NCI-H510A treated with DMSO at 0.1 percent for 48 hours (cell line): ENCODE measurements at regions not wholly inside any gene's neighbourhood (a gene's known extent, or its start where the extent isn't known, plus 50 kb on each side); places are given as distances from the start of the nearest gene placed in this dataset.
"Not testable (repeated sequence)": the region's sequence is repeated elsewhere in the genome, so short reads cannot be mapped to it uniquely, and the experiment has no call there.

Source experiments
- DNase-seq: peaks from one replicate; lab custom pipeline; 2025; lab: John Stamatoyannopoulos, UW

DNA sequence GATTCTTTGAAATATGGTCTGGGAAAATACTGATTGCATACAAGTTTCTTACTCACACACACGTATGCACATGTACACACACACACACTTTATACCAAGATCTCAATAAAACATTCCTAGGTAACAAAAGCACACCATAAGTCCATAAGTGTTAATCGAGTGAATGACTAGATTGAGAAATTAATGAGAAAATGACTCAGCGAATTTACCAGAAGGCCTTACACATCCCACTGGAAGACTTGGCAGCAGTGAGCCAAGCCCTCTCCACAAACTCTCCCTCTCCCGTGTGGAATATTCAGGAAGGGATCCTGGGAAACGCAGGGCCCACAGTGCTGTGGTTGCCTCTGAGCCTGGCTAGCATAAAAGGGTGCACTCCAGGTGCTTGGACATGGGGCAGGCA is 227.2 kb downstream of the LY86 start:
- no peak for DNase-seq

GRCh38 chr6:6816716-6817115 is 228.2 kb downstream of the LY86 start:
- DNase-seq = no peak

GRCh38 chr6:6818078-6818639 is 229.6 kb downstream of the LY86 start:
- DNase-seq = no peak

DNA sequence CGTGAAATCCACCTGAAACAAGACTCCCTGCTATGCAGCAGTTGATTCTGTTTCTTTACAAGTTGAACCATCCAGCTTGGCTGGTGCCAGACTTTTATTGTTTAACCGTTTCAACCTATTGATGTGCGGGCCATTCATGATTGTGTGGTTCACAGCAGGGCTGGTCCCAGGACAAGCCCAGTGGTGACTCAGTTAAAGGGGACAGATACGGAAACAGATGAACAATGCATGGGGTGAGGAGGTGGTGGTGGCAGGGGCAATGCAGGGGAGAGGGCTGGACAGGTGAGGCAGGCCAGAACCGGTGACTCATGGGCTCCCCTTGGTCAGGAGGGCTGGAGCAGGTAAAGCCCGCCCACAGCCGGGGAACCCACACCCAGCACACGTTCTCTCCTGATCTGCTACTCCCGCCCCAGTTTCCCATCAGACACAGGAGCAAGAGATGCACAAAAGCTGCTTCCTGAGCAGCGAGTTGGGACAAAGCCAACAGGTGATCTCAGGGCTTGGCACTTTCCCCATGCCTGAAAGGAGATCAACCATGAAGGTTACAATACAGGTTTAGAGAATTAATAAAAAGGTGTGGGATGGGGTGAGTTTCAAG is 232.2 kb downstream of the LY86 start:
- DNase-seq = peak; percentile 66

DNA sequence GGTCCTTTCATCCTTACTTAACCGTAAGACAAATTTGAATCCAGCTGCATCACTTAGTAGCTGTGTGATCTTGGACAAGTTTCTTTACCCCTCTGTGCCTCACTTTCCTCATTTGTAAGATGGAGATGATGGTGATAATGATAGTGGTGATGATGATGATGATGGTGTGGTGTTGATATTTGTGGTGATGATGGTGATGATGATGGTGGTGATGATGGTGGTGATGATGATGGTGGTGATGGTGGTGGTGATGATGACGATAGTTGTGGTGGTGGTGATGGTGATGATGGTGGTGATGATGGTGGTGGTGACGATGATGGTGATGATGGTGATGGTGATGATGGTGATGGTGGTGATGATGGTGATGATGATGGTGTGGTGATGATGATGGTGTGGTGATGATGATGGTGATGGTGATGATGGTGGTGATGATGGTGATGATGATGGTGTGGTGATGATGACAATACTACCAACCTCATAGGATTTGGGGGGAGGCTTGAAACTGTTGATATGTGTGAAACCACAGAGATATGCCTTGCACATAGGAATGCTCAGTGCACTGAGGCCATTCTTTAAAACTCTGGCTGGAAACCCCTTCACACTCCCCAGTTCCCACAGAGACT is 233.2 kb downstream of the LY86 start:
- DNase-seq = no peak

GRCh38 chr6:6823030-6823429 is 234.5 kb downstream of the LY86 start:
- no peak for DNase-seq

DNA sequence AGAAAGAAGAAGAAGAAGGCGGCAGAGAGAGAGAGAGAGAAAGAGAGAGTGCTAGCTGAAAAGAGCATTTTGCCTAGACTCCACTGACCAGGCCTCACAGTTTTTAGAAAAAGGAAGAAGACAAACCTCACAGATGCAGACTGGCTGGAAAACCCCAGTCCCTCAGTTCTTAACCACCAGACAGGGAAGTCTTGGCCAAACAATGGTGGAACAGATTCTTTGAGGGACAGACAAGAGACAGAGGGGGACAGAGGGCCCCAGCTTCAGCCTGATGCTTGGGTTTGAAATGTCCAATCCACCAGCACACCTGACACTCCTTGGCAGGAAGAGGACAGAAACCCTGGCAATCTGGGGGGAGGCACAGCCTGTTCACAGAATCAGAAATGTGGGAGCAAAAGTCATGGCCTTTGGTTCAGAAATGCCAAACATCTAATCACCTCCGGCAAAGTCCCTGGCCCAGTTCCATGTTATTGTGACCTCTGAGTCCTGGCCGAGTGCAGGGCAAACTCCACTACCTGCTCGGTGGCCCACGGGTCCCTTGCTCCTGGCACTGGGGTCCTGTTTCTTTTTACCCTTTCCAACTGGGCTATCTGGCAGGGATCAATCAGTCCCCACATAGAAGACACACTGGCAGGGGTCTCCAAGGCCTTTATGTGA is 235.2 kb downstream of the LY86 start:
- DNase-seq = no peak

DNA sequence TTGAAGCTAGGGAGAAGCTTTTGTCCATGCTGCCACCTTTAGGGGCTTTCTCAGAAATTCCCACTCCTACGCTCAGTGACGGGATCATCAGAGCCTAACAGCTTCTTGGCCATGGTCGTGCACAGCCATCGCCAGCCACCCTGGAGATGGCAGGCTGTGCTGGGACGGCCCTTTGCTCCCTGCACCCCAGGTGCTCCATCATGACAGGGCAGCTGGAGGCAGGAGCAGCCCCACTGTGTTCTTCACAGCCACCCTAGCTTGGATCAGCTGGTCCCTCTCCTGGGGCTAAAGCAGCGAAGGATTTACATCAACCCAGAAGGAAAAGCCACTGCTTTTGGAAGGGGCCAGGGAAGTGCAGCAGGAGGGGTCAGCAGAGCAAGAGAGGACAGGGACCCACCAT is 235.9 kb downstream of the LY86 start:
- DNase-seq = no peak

DNA sequence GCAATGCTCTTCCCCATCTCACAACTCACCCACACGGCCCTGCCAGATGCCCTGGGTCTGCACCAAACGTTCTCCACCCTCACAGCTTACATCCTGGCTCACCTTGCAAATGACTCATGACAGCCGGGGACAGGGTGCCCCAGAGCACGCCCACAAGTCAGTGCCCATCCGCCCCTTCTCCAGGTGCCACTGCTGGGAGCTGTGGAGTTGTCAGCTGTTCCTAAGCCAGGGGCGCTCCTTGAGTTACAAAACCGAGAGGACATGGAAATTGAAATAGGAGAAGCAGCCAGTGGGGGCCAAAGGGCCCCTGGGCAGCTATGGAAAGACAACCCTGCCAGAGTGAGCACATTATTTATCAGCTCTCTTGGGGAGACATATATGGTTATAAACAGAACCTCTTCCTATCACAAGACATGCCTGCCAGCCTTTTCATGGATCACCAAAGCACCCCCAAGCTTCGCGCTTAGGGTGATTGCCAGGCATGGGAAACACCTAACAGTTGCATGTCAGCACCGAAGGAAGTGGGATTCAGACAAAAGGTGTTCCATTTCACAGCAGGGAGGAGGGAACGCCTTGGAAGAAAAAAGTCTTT is 236.8 kb downstream of the LY86 start:
- peak; percentile 71 for DNase-seq

GRCh38 chr6:6826095-6826901 is 237.8 kb downstream of the LY86 start:
- peak; percentile 62 for DNase-seq

DNA sequence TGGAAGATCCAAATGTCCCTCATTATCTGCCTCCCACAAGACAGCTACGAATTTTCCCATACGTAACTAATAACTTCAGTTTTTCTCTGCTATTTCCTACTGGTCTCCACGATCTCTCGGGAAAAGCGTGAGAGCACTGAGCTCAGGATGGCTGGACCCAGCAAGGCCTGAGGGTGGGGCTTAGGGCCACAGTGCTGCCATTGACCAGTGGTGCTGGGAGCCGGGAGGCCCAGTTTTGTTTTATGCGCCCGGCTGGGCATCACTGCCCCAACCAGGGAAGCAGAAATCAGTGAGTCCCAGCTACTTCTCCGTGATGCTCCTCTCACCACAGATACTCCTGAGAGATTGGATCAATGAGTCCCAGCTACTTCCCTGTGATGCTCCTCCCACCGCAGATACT is 238.4 kb downstream of the LY86 start:
- DNase-seq = no peak

GRCh38 chr6:6829872-6830685 is 241.6 kb downstream of the LY86 start:
- DNase-seq = no peak

DNA sequence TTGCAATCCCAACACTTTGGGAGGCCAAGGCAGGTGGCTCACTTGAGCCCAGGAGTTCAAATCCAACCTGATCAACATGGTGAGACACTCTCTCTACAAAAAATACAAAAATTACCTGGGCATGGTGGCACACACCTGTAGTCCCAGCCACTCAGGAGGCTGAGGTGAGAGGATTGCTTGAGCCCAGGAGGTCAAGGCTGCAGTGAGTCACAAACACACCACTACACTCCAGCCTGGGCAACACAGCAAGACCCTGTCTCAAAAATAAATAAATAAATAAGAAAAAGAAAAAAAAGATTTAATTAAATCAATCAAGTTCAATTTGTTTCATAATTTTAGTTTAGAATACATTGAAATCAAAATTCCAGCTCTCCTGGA is 242.2 kb downstream of the LY86 start:
- not testable (repeated sequence) for DNase-seq

DNA sequence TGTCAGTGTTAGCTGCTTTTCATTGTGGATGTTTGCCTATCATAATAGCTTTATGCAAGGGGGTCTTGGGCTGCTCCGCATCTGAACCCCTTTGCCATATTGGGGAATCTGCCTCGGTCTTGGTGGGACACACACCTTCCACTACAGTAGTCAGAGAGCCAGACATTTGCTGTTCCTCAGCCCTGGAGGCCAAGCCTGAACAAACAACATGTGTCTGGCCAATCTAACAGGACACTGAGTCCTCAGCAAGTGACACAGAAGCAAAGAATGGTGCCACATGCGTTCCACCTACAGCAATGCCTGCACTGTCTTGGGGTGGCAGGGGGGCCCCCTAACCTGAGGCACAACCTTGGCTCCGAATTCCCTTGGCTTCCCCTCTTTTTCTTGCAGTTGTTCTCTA is 243.9 kb downstream of the LY86 start:
- DNase-seq = no peak

GRCh38 chr6:6834356-6835222 is 246.1 kb downstream of the LY86 start:
- peak; percentile 92 for DNase-seq

DNA sequence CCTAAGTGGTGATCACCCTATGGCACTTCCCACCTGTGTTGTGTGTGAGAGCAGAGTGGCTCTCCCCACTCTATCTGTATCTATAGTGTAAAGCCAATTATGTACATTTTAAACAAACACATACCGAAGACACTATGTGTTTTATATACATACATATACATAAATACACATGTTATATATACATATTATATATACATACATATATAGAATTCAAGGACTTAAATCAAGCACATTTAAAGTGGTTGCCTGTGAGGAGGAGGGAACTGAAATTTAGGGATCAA is 246.6 kb downstream of the LY86 start:
- DNase-seq = no peak

GRCh38 chr6:6836609-6837406 is 248.3 kb downstream of the LY86 start:
- DNase-seq = no peak

- DNase-seq = no peak
Measured at GRCh38 chr6:6837541-6838080, 249.1 kb downstream of the LY86 start.

GRCh38 chr6:6840831-6841291 is 252.3 kb downstream of the LY86 start:
- DNase-seq = no peak
